GM21619 (cell line): ENCODE measurements at regions not wholly inside any gene's neighbourhood (a gene's known extent, or its start where the extent isn't known, plus 50 kb on each side); places are given as distances from the start of the nearest gene placed in this dataset.

Experiments used
- ATAC-seq: cut with Tn5 transposase; IDR thresholded peaks from one replicate; pipeline ENCODE4 v1.9.1; 2021; ENCODE audit not compliant: unreplicated experiment

- no peak for ATAC-seq
These were observed 172.5 kb upstream of the SHH start for GRCh38 chr7:155984609-155985405.

GRCh38 chr7:155984028-155984580 lies 171.8 kb upstream of the SHH start:
- no peak for ATAC-seq

GRCh38 chr7:155983176-155983815 lies 171.0 kb upstream of the SHH start:
- no peak for ATAC-seq

- no peak for ATAC-seq
These were observed 169.4 kb upstream of the SHH start for GRCh38 chr7:155981703-155982102.

- ATAC-seq = no peak
These were observed 168.6 kb upstream of the SHH start for GRCh38 chr7:155980841-155981240.

GRCh38 chr7:155979994-155980393 lies 167.7 kb upstream of the SHH start:
- ATAC-seq = no peak

- ATAC-seq = no peak
These were observed 167.3 kb upstream of the SHH start for GRCh38 chr7:155979566-155979965.

GRCh38 chr7:155975490-155975889 lies 163.2 kb upstream of the SHH start:
- ATAC-seq = no peak

GRCh38 chr7:155974186-155974897 lies 162.1 kb upstream of the SHH start:
- no peak for ATAC-seq

- no peak for ATAC-seq
These were observed 161.3 kb upstream of the SHH start for GRCh38 chr7:155973451-155973997.

- no peak for ATAC-seq
These were observed 160.6 kb upstream of the SHH start for GRCh38 chr7:155972651-155973390.

GRCh38 chr7:155972247-155972646 lies 160.0 kb upstream of the SHH start:
- no peak for ATAC-seq

GRCh38 chr7:155971180-155971770 lies 159.0 kb upstream of the SHH start:
- no peak for ATAC-seq

GRCh38 chr7:155969192-155969929 lies 157.1 kb upstream of the SHH start:
- no peak for ATAC-seq

- no peak for ATAC-seq
These were observed 152.7 kb upstream of the SHH start for GRCh38 chr7:155965010-155965409.

- no peak for ATAC-seq
These were observed 152.3 kb upstream of the SHH start for GRCh38 chr7:155964543-155964942.

GRCh38 chr7:155963771-155964195 lies 151.5 kb upstream of the SHH start:
- ATAC-seq = no peak

GRCh38 chr7:155963356-155963755 lies 151.1 kb upstream of the SHH start:
- ATAC-seq = no peak

- ATAC-seq = no peak
These were observed 150.7 kb upstream of the SHH start for GRCh38 chr7:155962968-155963300.
